HG02623 (cell line): ENCODE measurements at regions not wholly inside any gene's neighbourhood (a gene's known extent, or its start where the extent isn't known, plus 50 kb on each side); places are given as distances from the start of the nearest gene placed in this dataset.

ENCODE experiments used
- ATAC-seq: cut with Tn5 transposase; IDR thresholded peaks from one replicate; pipeline ENCODE4 v1.9.1; 2021; ENCODE audit warnings: moderate library complexity; ENCODE audit not compliant: unreplicated experiment

- no peak for ATAC-seq
Observed at GRCh38 chr1:244219149-244219548, 168.1 kb downstream of the ZBTB18 start.

GRCh38 chr1:244219802-244220201 lies 168.7 kb downstream of the ZBTB18 start:
- ATAC-seq, result no peak

GRCh38 chr1:244220410-244220809 lies 169.3 kb downstream of the ZBTB18 start:
- no peak for ATAC-seq

- no peak for ATAC-seq
Observed at GRCh38 chr1:244221991-244222390, 170.9 kb downstream of the ZBTB18 start.

GRCh38 chr1:244224487-244225430 lies 173.7 kb downstream of the ZBTB18 start:
- ATAC-seq, result no peak

- ATAC-seq, result no peak
Observed at GRCh38 chr1:244226435-244226834, 175.4 kb downstream of the ZBTB18 start.

GRCh38 chr1:244230470-244230869 lies 179.4 kb downstream of the ZBTB18 start:
- ATAC-seq, result no peak

GRCh38 chr1:244231193-244231571 lies 180.1 kb downstream of the ZBTB18 start:
- no peak for ATAC-seq

GRCh38 chr1:244231572-244232315 lies 180.7 kb downstream of the ZBTB18 start:
- no peak for ATAC-seq

GRCh38 chr1:244234009-244234643 lies 183.0 kb downstream of the ZBTB18 start:
- no peak for ATAC-seq

- ATAC-seq, result no peak
Observed at GRCh38 chr1:244235157-244235556, 184.1 kb downstream of the ZBTB18 start.

- no peak for ATAC-seq
Observed at GRCh38 chr1:244236101-244236500, 185.0 kb downstream of the ZBTB18 start.

- no peak for ATAC-seq
Observed at GRCh38 chr1:244236721-244237120, 185.6 kb downstream of the ZBTB18 start.

- no peak for ATAC-seq
Observed at GRCh38 chr1:244237445-244237844, 186.4 kb downstream of the ZBTB18 start.

- no peak for ATAC-seq
Observed at GRCh38 chr1:244239261-244239770, 188.2 kb downstream of the ZBTB18 start.

- ATAC-seq, result no peak
Observed at GRCh38 chr1:244241438-244241837, 190.4 kb downstream of the ZBTB18 start.

- ATAC-seq, result no peak
Observed at GRCh38 chr1:244242446-244242845, 191.4 kb downstream of the ZBTB18 start.

GRCh38 chr1:244246334-244246733 lies 195.3 kb downstream of the ZBTB18 start:
- no peak for ATAC-seq

GRCh38 chr1:244248426-244248825 lies 197.3 kb downstream of the ZBTB18 start:
- ATAC-seq, result no peak

GRCh38 chr1:244252211-244252610 lies 199.5 kb downstream of the ADSS2 start:
- no peak for ATAC-seq

GRCh38 chr1:244254467-244254866 lies 197.2 kb downstream of the ADSS2 start:
- ATAC-seq, result no peak
